NB4 (cell line): ENCODE measurements at regions not wholly inside any gene's neighbourhood (a gene's known extent, or its start where the extent isn't known, plus 50 kb on each side); places are given as distances from the start of the nearest gene placed in this dataset.
A peak's percentile ranks its signal among the peaks of the same experiment; 100 is the strongest.

Experiments
- DNase-seq: peaks from one replicate; pipeline ENCODE4 v3.0.0; 2010; ENCODE audit warnings: low read depth
- H3K4me3 ChIP-seq: one replicate; pipeline ENCODE4 v1.5.1; 2011; ENCODE audit warnings: mild to moderate bottlenecking, low read depth, low read length, moderate library complexity
- MYC ChIP-seq: IDR thresholded peaks from 2 replicates; pipeline ENCODE4 v1.6.1; 2011; ENCODE audit warnings: low read depth, low read length
- POLR2A ChIP-seq: IDR thresholded peaks from 2 replicates; pipeline ENCODE4 v1.6.1; 2011; ENCODE audit warnings: mild to moderate bottlenecking; ENCODE audit not compliant: insufficient read length; ENCODE audit errors: extremely low read depth
- TF ChIP-seq, protein P1 (sequence below): IDR thresholded peaks from 2 replicates; pipeline ENCODE4 v1.6.1; 2011; ENCODE audit warnings: low read depth, low read length
- TF ChIP-seq, protein P2 (sequence below): IDR thresholded peaks from one replicate; pipeline ENCODE4 v1.5.1; 2012; ENCODE audit warnings: low read depth, low read length

DNA sequence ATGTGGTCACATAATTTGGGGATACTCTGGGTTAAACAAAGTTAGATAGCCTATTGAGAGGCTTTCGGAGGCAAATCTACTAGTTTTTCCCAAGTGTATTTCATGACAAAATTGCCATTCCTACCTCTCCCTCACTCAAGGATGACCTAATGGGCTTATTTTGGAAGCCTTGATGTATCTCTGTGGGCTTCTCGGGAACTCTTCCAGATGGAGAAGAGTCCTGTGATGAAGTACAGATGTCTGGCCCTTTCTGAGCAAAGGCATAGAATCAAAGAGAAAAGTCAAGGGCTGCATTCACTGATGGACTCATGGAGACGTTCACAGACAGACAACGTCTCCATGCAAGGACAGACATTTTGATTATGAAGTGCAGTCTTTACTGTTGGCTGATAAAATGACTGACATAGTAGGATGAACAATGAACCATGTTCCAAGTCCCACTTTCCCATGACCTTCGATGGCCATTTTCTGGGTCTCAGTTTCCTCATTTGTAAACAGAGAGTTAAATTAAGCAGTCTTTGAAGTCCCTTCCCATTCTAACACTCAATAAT is 347.2 kb upstream of the CD180 start:
- no peak for DNase-seq
- no peak for TF ChIP-seq MYC
- TF ChIP-seq, protein P1, sequence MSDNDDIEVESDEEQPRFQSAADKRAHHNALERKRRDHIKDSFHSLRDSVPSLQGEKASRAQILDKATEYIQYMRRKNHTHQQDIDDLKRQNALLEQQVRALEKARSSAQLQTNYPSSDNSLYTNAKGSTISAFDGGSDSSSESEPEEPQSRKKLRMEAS = no peak
- no peak for TF ChIP-seq POLR2A
- TF ChIP-seq, protein P2, sequence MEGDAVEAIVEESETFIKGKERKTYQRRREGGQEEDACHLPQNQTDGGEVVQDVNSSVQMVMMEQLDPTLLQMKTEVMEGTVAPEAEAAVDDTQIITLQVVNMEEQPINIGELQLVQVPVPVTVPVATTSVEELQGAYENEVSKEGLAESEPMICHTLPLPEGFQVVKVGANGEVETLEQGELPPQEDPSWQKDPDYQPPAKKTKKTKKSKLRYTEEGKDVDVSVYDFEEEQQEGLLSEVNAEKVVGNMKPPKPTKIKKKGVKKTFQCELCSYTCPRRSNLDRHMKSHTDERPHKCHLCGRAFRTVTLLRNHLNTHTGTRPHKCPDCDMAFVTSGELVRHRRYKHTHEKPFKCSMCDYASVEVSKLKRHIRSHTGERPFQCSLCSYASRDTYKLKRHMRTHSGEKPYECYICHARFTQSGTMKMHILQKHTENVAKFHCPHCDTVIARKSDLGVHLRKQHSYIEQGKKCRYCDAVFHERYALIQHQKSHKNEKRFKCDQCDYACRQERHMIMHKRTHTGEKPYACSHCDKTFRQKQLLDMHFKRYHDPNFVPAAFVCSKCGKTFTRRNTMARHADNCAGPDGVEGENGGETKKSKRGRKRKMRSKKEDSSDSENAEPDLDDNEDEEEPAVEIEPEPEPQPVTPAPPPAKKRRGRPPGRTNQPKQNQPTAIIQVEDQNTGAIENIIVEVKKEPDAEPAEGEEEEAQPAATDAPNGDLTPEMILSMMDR = no peak
- H3K4me3 ChIP-seq = no peak overlapping the region

DNA sequence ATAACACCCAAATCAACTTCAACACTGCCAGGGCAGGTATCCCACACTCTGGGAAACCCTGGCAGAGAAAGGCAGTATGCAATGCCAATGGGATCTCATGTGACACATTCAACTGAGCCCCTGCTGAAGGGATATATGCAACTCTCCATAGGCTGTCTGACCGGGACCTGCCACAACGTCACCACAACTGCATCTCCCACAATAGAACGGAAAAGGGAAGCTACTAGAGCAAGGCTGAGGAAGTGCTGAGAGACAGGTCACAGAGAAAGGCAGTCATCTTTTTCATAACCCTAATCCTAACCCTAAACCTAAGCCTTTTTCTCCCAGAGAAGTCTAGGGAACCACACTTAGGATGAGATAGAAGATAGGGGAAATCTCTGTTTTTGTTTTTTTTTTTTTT is 345.9 kb upstream of the CD180 start:
- no peak overlapping the region for H3K4me3 ChIP-seq
- DNase-seq = peak; percentile 9
- TF ChIP-seq POLR2A = no peak
- TF ChIP-seq, protein P1 = no peak
- TF ChIP-seq MYC = no peak
- TF ChIP-seq, protein P2 = no peak

DNA sequence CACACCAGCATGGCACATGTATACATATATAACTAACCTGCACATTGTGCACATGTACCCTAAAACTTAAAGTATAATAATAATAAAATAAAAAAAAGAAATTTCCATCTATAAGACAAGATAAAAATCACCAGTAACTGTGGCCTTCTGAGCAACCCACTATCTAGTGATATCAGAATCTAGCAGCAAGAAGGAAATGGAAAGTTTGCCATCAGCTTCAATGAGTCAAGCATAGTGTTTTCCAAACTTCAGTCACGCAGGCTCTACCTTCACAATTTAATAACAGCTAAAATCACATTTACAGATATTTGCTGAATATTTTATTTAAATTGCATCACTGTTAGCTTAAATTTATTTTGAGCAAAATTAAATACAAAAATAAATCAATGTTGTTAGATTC is 345.3 kb upstream of the CD180 start:
- TF ChIP-seq, protein P2 = no peak
- no peak for TF ChIP-seq POLR2A
- no peak for TF ChIP-seq MYC
- TF ChIP-seq, protein P1 = no peak
- no peak for DNase-seq
- no peak overlapping the region for H3K4me3 ChIP-seq

DNA sequence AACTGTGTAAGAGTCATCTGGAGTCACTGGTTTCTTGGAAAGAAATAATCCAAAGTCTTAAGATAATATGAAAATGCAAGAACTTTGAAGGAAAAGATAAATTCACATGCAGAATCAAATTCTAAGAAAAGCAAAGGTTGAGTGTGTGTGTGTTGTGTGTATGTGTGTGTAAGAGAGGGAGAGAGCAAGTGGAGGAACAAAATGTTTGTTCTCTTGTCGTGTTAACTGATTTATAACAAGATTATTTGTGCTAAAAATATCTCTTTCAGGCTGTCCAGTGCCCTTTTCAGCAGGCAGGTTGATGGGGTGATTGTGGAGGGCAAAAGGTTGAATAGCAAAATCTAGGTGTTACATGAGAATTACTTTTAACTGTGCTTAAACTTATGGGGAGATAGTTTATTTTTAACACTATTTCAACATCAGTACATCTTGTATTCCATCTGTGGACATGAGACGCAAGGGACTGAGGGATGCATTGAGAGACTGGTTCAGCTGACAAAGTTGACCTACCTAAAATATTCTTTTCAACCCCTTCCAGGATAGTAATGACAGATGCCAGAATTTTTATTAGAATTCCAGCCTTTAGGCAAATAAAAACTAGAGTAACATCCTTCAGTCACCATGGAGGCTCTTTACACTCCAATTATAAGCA is 342.4 kb upstream of the CD180 start:
- DNase-seq = no peak
- TF ChIP-seq MYC = no peak
- TF ChIP-seq, protein P1 = no peak
- TF ChIP-seq, protein P2 = no peak
- TF ChIP-seq POLR2A = no peak
- H3K4me3 ChIP-seq = no peak overlapping the region

DNA sequence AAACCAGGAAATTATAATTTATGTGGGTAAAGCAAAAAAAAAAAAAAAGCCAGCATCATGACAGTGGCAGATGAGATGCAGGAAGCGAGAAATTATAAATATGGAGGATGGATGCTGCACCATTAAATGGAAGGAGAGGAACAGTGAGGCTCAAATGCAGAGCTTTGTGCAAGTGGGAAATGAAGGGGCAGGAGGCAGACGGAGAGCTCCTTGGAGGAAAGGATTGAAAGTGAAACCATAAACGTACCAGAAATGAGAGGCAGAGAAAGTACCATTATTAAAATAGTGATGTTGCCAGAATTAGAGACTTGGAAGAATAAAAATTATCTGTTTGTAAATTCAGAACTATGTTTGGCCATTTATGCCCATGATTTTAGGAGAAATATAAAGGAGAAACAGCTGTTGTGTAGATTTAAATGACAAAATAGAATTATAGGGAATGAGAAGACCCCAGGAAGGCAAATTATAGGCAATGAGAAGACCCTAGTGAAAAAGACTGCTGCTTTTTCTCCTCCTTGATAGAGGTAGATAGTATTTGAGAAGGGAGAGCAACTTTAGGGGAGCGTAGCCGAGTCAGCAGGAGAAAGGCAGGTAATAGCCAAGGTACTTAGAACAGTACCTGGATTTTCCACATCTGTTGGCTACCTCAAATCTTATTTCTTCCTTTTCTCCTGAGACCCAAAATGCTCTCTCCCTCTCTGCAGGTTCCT is 341.0 kb upstream of the CD180 start:
- no peak for DNase-seq
- no peak overlapping the region for H3K4me3 ChIP-seq
- TF ChIP-seq, protein P2 = no peak
- TF ChIP-seq POLR2A = no peak
- TF ChIP-seq, protein P1 = no peak
- no peak for TF ChIP-seq MYC
